ENCODE measurements at regions not wholly inside any gene's neighbourhood (a gene's known extent, or its start where the extent isn't known, plus 50 kb on each side); places are given as distances from the start of the nearest gene placed in this dataset.
"Not testable (repeated sequence)": the region's sequence is repeated elsewhere in the genome, so short reads cannot be mapped to it uniquely, and the experiment has no call there.

GRCh38 chr2:221726894-221727513 lies 154.9 kb upstream of the EPHA4 start:
- no peak for TF ChIP-seq POLR2A (IDR thresholded peaks at IDR 0.05)
- H3K27me3 ChIP-seq: no peaks in the 10 kb centered on the region
- ATAC-seq (no peak), DNase-seq (no peak)
- no peak overlapping the region for H3K27ac ChIP-seq
- peaks cover 0 to 8% (median 0%) of the 10 kb centered on the region in 3 donors for H3K9me3 ChIP-seq
- H3K36me3 ChIP-seq (replicated peaks in 1 of 2; ENCODE audit: insufficient read depth in 1 of 2, low read depth in 2 of 2): no peaks in the 10 kb centered on the region
- WGBS, 2 donors: 77 to 83% methylated on average over 2 of the region's 2 CpGs
- H3K4me1 ChIP-seq: no peaks in the 10 kb centered on the region
- intact Hi-C loops (cut with DNase I): no loop called here
- no peak overlapping the region for H3K4me3 ChIP-seq

DNA sequence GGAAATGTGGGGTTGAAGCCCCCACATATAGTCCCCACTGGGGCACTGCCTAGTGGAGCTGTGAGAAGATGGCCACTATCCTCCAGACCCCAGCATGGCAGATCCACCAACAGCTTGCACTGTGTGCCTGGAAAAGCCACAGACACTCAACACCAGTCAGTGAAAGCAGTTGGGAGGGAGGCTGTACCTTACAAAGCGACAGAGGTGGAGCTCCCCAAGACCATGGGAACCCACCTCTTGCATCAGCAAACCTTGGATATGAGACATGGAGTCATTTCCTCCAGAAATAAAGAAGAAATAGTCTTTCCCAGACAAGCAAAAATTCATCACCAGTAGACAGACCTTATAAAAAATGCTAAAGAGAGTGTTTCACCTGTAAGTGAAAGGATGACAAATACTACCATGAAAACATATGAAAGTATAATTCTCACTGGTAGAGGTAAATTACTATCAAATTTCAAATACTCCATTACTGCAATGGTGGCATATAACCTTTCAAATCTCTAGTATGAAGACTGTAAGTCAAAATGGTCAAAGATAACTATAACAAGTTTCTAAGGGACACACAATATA lies 152.6 kb upstream of the EPHA4 start:
- Histone ChIP-seq H3K36me3 (replicated peaks in 1 of 2; ENCODE audit: insufficient read depth in 1 of 2, low read depth in 2 of 2) (no peaks in the 10 kb centered on the region), H3K4me1 (no peaks in the 10 kb centered on the region), H3K27me3 (no peaks in the 10 kb centered on the region), H3K4me3 (no peak overlapping the region), H3K9me3 (peaks cover 0 to 8% (median 0%) of the 10 kb centered on the region in 3 donors), H3K27ac (no peak overlapping the region)
- TF ChIP-seq POLR2A (IDR thresholded peaks at IDR 0.05): no peak
- intact Hi-C loops (cut with DNase I): no loop called here
- DNase-seq (no peak), ATAC-seq (no peak)
- 67 to 78% methylated on average over 1 of the region's 1 CpG for WGBS, 2 donors

- H3K36me3 ChIP-seq (replicated peaks in 1 of 2; ENCODE audit: insufficient read depth in 1 of 2, low read depth in 2 of 2); H3K27me3 ChIP-seq; H3K4me3 ChIP-seq; ATAC-seq; H3K27ac ChIP-seq; intact Hi-C loops (cut with DNase I); H3K4me1 ChIP-seq; H3K9me3 ChIP-seq; DNase-seq: not testable (repeated sequence)
- WGBS, 2 donors: 64 to 74% methylated on average over 1 of the region's 1 CpG
Observed at GRCh38 chr2:221724117-221724516, 152.0 kb upstream of the EPHA4 start.

DNA sequence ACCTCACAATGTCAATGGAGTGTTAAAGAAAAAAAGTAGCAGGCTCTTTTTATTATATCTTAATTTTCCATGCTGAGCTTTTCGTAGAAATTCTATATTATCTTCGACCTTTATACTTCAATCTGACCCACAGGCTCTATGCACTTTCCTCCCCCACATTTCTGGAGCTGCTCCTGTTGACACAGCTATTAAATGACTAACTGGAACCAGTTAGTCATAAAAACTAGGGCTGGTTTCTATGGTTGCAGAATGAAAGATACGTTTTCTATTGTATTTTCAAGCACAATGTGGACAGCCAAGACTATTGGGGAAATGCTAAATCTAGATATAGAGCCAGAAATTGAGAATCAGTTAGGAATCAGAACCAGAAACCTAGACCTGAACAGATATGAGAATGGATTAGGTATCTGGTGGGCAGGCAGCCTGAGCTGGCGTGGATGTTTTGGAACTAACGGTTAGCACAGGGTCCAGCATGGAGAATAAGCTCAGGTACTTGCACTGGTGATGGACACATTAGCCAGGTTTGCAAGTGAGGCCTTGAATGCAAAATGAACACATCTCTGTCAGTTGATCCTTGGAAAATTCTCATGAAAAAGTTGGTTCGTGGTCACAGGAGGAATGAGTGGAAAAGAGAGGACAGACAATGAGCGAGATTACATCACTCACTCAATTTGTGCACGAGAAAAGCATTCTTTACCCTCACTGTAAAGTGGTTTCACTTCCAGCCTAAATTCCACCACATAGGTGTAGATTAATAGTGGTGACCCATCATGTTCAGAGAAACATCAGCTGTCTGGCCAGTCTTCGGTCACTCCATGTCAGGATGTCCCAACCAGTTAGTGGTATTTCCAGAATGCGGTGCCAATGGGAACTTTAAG lies 144.6 kb upstream of the EPHA4 start:
- DNase-seq (no peak), ATAC-seq (no peak)
- H3K4me1 ChIP-seq: peaks cover 5% of the 10 kb centered on the region
- 53 to 58% methylated on average over 10 of the region's 10 CpGs for WGBS, 2 donors
- no peaks in the 10 kb centered on the region for H3K9me3 ChIP-seq
- H3K4me3 ChIP-seq: no peak overlapping the region
- no peak overlapping the region for H3K27ac ChIP-seq
- no peaks in the 10 kb centered on the region for H3K27me3 ChIP-seq
- TF ChIP-seq, protein P1, sequence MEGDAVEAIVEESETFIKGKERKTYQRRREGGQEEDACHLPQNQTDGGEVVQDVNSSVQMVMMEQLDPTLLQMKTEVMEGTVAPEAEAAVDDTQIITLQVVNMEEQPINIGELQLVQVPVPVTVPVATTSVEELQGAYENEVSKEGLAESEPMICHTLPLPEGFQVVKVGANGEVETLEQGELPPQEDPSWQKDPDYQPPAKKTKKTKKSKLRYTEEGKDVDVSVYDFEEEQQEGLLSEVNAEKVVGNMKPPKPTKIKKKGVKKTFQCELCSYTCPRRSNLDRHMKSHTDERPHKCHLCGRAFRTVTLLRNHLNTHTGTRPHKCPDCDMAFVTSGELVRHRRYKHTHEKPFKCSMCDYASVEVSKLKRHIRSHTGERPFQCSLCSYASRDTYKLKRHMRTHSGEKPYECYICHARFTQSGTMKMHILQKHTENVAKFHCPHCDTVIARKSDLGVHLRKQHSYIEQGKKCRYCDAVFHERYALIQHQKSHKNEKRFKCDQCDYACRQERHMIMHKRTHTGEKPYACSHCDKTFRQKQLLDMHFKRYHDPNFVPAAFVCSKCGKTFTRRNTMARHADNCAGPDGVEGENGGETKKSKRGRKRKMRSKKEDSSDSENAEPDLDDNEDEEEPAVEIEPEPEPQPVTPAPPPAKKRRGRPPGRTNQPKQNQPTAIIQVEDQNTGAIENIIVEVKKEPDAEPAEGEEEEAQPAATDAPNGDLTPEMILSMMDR (IDR thresholded peaks at IDR 0.05): no peak
- no peak for TF ChIP-seq POLR2A (IDR thresholded peaks at IDR 0.05)
- H3K36me3 ChIP-seq (replicated peaks in 1 of 2; ENCODE audit: insufficient read depth in 1 of 2, low read depth in 2 of 2): no peaks in the 10 kb centered on the region
- intact Hi-C loops (cut with DNase I): no loop called here

DNA sequence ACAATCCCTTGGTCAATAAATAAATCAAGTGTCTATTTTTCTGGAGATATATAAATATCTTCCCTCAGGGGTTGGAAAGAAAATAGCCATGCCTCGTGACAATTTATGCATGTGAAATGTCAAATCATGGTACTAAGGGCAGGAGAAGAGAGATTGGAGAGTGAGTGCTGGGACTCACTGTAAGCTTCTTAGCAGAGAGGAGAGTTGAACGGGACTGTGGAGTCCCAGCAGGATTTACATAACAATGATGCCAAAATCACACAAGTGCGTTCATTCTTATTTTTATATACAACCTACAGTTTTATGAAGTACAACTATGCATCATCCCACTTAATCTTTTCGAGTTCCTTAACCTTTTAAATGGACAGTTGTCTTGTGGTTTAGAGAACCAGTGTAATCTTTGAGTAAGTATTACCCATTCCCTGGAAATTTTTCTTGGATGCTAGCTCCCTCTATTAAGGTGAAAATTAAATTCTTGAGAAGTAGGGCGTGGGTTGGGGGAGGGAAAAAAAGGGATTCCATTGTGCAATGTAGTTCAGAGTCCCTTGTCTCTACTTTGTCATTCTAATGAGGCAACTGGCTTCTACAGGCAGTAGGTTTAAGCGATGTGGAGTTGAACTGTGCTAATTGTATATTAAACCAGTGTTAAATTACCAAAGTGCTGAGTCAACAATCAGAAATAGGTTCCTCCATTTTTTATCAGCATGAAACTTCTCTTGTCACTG lies 143.6 kb upstream of the EPHA4 start:
- Histone ChIP-seq H3K9me3 (no peaks in the 10 kb centered on the region), H3K4me1 (peaks cover 5% of the 10 kb centered on the region), H3K27me3 (no peaks in the 10 kb centered on the region), H3K4me3 (no peak overlapping the region), H3K27ac (no peak overlapping the region), H3K36me3 (replicated peaks in 1 of 2; ENCODE audit: insufficient read depth in 1 of 2, low read depth in 2 of 2) (no peaks in the 10 kb centered on the region)
- ATAC-seq: no peak
- no peak for DNase-seq
- intact Hi-C loops (cut with DNase I): no loop called here
- 51 to 52% methylated on average over 6 of the region's 6 CpGs for WGBS, 2 donors
- TF ChIP-seq, protein P1 (IDR thresholded peaks at IDR 0.05): no peak
- no peak for TF ChIP-seq POLR2A (IDR thresholded peaks at IDR 0.05)

DNA sequence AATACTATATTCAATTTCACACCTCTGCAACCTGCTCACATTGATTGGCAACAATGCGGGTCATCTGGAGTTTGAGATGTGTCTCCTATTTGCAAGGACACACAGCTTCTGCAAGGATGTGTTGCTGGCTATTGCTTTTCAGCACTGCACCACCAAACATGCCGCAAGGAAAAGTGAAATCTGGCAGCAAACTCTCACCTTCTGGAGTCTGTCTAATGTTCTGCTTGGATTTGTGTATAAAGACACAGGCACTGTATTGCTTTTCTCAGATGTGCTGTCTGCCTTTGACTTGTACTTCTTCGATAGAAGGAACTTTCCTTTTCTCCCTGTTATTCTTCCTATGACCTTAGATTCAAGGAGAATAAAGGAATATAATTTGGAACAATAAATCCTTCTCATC lies 138.6 kb upstream of the EPHA4 start:
- 69 to 89% methylated on average over 3 of the region's 3 CpGs for WGBS, 2 donors
- ATAC-seq (no peak), DNase-seq (no peak)
- Histone ChIP-seq H3K27ac (no peak overlapping the region), H3K9me3 (no peaks in the 10 kb centered on the region), H3K4me1 (no peaks in the 10 kb centered on the region), H3K36me3 (replicated peaks in 1 of 2; ENCODE audit: insufficient read depth in 1 of 2, low read depth in 2 of 2) (no peaks in the 10 kb centered on the region), H3K27me3 (no peaks in the 10 kb centered on the region), H3K4me3 (no peak overlapping the region)
- TF ChIP-seq POLR2A (IDR thresholded peaks at IDR 0.05): no peak
- TF ChIP-seq, protein P1 (IDR thresholded peaks at IDR 0.05): no peak
- intact Hi-C loops (cut with DNase I): no loop called here
